T1000 (cell line): ENCODE measurements at regions not wholly inside any gene's neighbourhood (a gene's known extent, or its start where the extent isn't known, plus 50 kb on each side); places are given as distances from the start of the nearest gene placed in this dataset.

ENCODE experiments used
- DNase-seq: peaks from one replicate; lab custom pipeline; 2025; ENCODE audit warnings: mixed read lengths; lab: John Stamatoyannopoulos, UW

GRCh38 chr17:51555153-51555552, 294.8 kb downstream of the UTP18 start:
- DNase-seq, result no peak

GRCh38 chr17:51559778-51560177, 299.4 kb downstream of the UTP18 start:
- no peak for DNase-seq

GRCh38 chr17:51560398-51560797, 300.1 kb downstream of the UTP18 start:
- DNase-seq, result no peak

GRCh38 chr17:51563961-51564360, 303.6 kb downstream of the UTP18 start:
- DNase-seq, result no peak

- DNase-seq, result no peak
Observed at GRCh38 chr17:51572115-51572514, 311.8 kb downstream of the UTP18 start.
